Left renal cortex interstitium (tissue), 4 donors: ENCODE measurements at regions not wholly inside any gene's neighbourhood (a gene's known extent, or its start where the extent isn't known, plus 50 kb on each side); places are given as distances from the start of the nearest gene placed in this dataset.
A peak's percentile ranks its signal among the peaks of the same experiment; 100 is the strongest.

Source experiments
- DNase-seq, 4 donors: peaks; one replicate each; pipeline ENCODE4 v3.0.0-alpha.2; 2013; ENCODE audit warnings: low read depth in 4 of 4, low spot score in 2 of 4, missing footprints in 1 of 4

GRCh38 chr3:107076946-107077345 is 300.3 kb upstream of the CCDC54 start:
- DNase-seq = no peak

GRCh38 chr3:107077391-107077790 is 299.8 kb upstream of the CCDC54 start:
- DNase-seq = no peak

- no peak for DNase-seq
These were observed 294.7 kb upstream of the CCDC54 start for GRCh38 chr3:107082527-107082926.

- no peak for DNase-seq
These were observed 292.0 kb upstream of the CCDC54 start for GRCh38 chr3:107085261-107085660.

- no peak for DNase-seq
These were observed 285.1 kb upstream of the CCDC54 start for GRCh38 chr3:107092121-107092520.

- DNase-seq = no peak
These were observed 278.4 kb upstream of the CCDC54 start for GRCh38 chr3:107098864-107099263.

GRCh38 chr3:107100137-107100536 is 277.1 kb upstream of the CCDC54 start:
- DNase-seq = no peak

- DNase-seq = no peak
These were observed 276.7 kb upstream of the CCDC54 start for GRCh38 chr3:107100573-107100972.

GRCh38 chr3:107103786-107104185 is 273.5 kb upstream of the CCDC54 start:
- no peak for DNase-seq

GRCh38 chr3:107106316-107106715 is 270.9 kb upstream of the CCDC54 start:
- DNase-seq = no peak

- no peak for DNase-seq
These were observed 270.3 kb upstream of the CCDC54 start for GRCh38 chr3:107106907-107107306.

- DNase-seq = no peak
These were observed 266.5 kb upstream of the CCDC54 start for GRCh38 chr3:107110596-107111305.

GRCh38 chr3:107111872-107112271 is 265.4 kb upstream of the CCDC54 start:
- DNase-seq = no peak

- no peak for DNase-seq
These were observed 264.9 kb upstream of the CCDC54 start for GRCh38 chr3:107112356-107112755.

- no peak for DNase-seq
These were observed 261.0 kb upstream of the CCDC54 start for GRCh38 chr3:107116251-107116650.

GRCh38 chr3:107117156-107117555 is 260.1 kb upstream of the CCDC54 start:
- DNase-seq = no peak

GRCh38 chr3:107117922-107118536 is 259.2 kb upstream of the CCDC54 start:
- DNase-seq = peak; percentile 26 to 63 (median 42)

GRCh38 chr3:107124885-107125284 is 252.4 kb upstream of the CCDC54 start:
- no peak for DNase-seq

GRCh38 chr3:107128946-107129345 is 248.3 kb upstream of the CCDC54 start:
- DNase-seq = no peak

- no peak for DNase-seq
These were observed 247.0 kb upstream of the CCDC54 start for GRCh38 chr3:107130089-107130700.

- no peak for DNase-seq
These were observed 244.6 kb upstream of the CCDC54 start for GRCh38 chr3:107132674-107133073.

GRCh38 chr3:107133891-107134290 is 243.3 kb upstream of the CCDC54 start:
- no peak for DNase-seq
